Left lung (tissue), 4 donors: ENCODE measurements at regions not wholly inside any gene's neighbourhood (a gene's known extent, or its start where the extent isn't known, plus 50 kb on each side); places are given as distances from the start of the nearest gene placed in this dataset.

Experiments
- ATAC-seq: fragments of 200-7000 bp; cut with Tn5 transposase; one replicate; pipeline ENCODE4 v1.9.1; 2020; ENCODE audit warnings: moderate library complexity
- DNase-seq, 4 donors: peaks; one replicate each; pipeline ENCODE4 v3.0.0-alpha.2; 2013 to 2020
- H3K27ac ChIP-seq, 2 donors: fragments of 200-600 bp; sonication (generic) in 1 of 2; one replicate each; pipeline versions ENCODE4 v1.5.0 to v1.8.0; 2020 to 2021
- H3K27me3 ChIP-seq, 2 donors: fragments of 200-600 bp; sonication (generic) in 1 of 2; one replicate each; pipeline versions ENCODE4 v1.5.0 to v1.8.0; 2020 to 2021
- H3K36me3 ChIP-seq, 2 donors: fragments of 200-600 bp; sonication (generic) in 1 of 2; one replicate each; pipeline versions ENCODE4 v1.5.0 to v1.8.0; 2020 to 2021
- H3K4me1 ChIP-seq, 2 donors: fragments of 200-600 bp; one replicate each; pipeline ENCODE4 v1.8.0; 2021
- H3K4me3 ChIP-seq, 2 donors: fragments of 200-600 bp; sonication (generic) in 1 of 2; one replicate each; pipeline versions ENCODE4 v1.5.0 to v1.8.0; 2020 to 2021; ENCODE audit warnings: mild to moderate bottlenecking in 1 of 2
- H3K9me3 ChIP-seq, 2 donors: fragments of 200-600 bp; sonication (generic) in 1 of 2; one replicate each; pipeline versions ENCODE4 v1.5.0 to v1.8.0; 2020 to 2021
- CTCF ChIP-seq, 2 donors: fragments of 200-600 bp; sonication (generic) in 1 of 2; IDR thresholded peaks; one replicate each; pipeline versions ENCODE4 v1.5.0 to v1.8.0; 2021; ENCODE audit warnings: antibody characterized with exemption in 2 of 2
- intact Hi-C, 2 donors: fragments of 100-400 bp; cut with DNase I; formaldehyde crosslinking; loops; one replicate each; pipeline versions ENCODE4 v1.11.2 to v1.14.2; 2022
- donor health status: DM: no; HTN: yes; CAD: no.
- donor health status: DM: no; HTN: no; CAD: no.

GRCh38 chr4:106816496-106816895 is 219.6 kb downstream of the DKK2 start:
- Histone ChIP-seq H3K4me1 (no peaks in the 10 kb centered on the region), H3K4me3 (no peak overlapping the region), H3K9me3 (no peaks in the 10 kb centered on the region), H3K36me3 (no peaks in the 10 kb centered on the region), H3K27ac (no peak overlapping the region), H3K27me3 (peaks cover 0 to 14% of the 10 kb centered on the region in 2 donors)
- DNase-seq = no peak
- no peak for TF ChIP-seq CTCF (IDR thresholded peaks at IDR 0.05)
- intact Hi-C loops = no loop called here
- no peak for ATAC-seq

GRCh38 chr4:106810122-106810521 is 226.0 kb downstream of the DKK2 start:
- DNase-seq (no peak), ATAC-seq (no peak)
- no peaks in the 10 kb centered on the region for H3K9me3 ChIP-seq
- peaks cover 4 to 12% of the 10 kb centered on the region in 2 donors for H3K27me3 ChIP-seq
- H3K27ac ChIP-seq = no peak overlapping the region
- intact Hi-C loops = no loop called here
- no peak for TF ChIP-seq CTCF (IDR thresholded peaks at IDR 0.05)
- no peak overlapping the region for H3K4me3 ChIP-seq
- H3K4me1 ChIP-seq = no peaks in the 10 kb centered on the region
- H3K36me3 ChIP-seq = no peaks in the 10 kb centered on the region

GRCh38 chr4:106809076-106809475 is 227.0 kb downstream of the DKK2 start:
- Histone ChIP-seq H3K9me3 (no peaks in the 10 kb centered on the region), H3K4me3 (no peak overlapping the region), H3K27me3 (peaks cover 6 to 9% of the 10 kb centered on the region in 2 donors), H3K4me1 (no peaks in the 10 kb centered on the region), H3K27ac (no peak overlapping the region), H3K36me3 (no peaks in the 10 kb centered on the region)
- peak in 1 of 4 donors; percentile 4 for DNase-seq
- no peak for TF ChIP-seq CTCF (IDR thresholded peaks at IDR 0.05)
- ATAC-seq = peak; percentile 75
- intact Hi-C loops = no loop called here

- Histone ChIP-seq H3K27me3 (peaks cover 7 to 13% of the 10 kb centered on the region in 2 donors), H3K27ac (no peak overlapping the region), H3K36me3 (no peaks in the 10 kb centered on the region), H3K4me3 (no peak overlapping the region), H3K9me3 (no peaks in the 10 kb centered on the region), H3K4me1 (no peaks in the 10 kb centered on the region)
- DNase-seq (peak in 1 of 4 donors; percentile 2), ATAC-seq (peak; percentile 83)
- intact Hi-C loops = no loop called here
- TF ChIP-seq CTCF (IDR thresholded peaks at IDR 0.05) = no peak
Measured at GRCh38 chr4:106806158-106806797, 229.8 kb downstream of the DKK2 start.

GRCh38 chr4:106803083-106803482 is 233.0 kb downstream of the DKK2 start:
- no peak for TF ChIP-seq CTCF (IDR thresholded peaks at IDR 0.05)
- Histone ChIP-seq H3K27ac (no peak overlapping the region), H3K4me3 (no peak overlapping the region), H3K36me3 (no peaks in the 10 kb centered on the region), H3K4me1 (no peaks in the 10 kb centered on the region), H3K27me3 (peaks cover 12 to 13% of the 10 kb centered on the region in 2 donors), H3K9me3 (no peaks in the 10 kb centered on the region)
- ATAC-seq = no peak
- intact Hi-C loops = no loop called here
- no peak for DNase-seq
